ENCODE measurements at regions not wholly inside any gene's neighbourhood (a gene's known extent, or its start where the extent isn't known, plus 50 kb on each side); places are given as distances from the start of the nearest gene placed in this dataset.
A peak's percentile ranks its signal among the peaks of the same experiment; 100 is the strongest.

- TF ChIP-seq CTCF (conservative IDR thresholded peaks at IDR 0.05; ENCODE audit: low read length) (no peak), EZH2phosphoT487 (IDR thresholded peaks at IDR 0.05; ENCODE audit: borderline replicate concordance, low read depth, low read length) (no peak)
- Histone ChIP-seq H3K4me1 (ENCODE audit: insufficient read depth, low read length, poor library complexity, severe bottlenecking) (peaks cover 14% of the 10 kb centered on the region), H3K36me3 (ENCODE audit: insufficient read depth, low read length) (peaks cover 23% of the 10 kb centered on the region), H3K9me2 (ENCODE audit: insufficient read depth, low read length) (no peaks in the 10 kb centered on the region), H3K9me3 (ENCODE audit: low read length) (peaks cover 4% of the 10 kb centered on the region; the same call in 1 of the 2 replicates), H2AFZ (ENCODE audit: low read length) (no peak overlapping the region), H3K79me2 (ENCODE audit: insufficient read depth, low read depth, low read length) (no peaks in the 10 kb centered on the region), H4K20me1 (ENCODE audit: insufficient read depth, low read length) (no peaks in the 10 kb centered on the region), H3K4me3 (ENCODE audit: low read depth, low read length, poor library complexity, severe bottlenecking) (no peak overlapping the region), H3K27ac (ENCODE audit: low read depth, low read length, poor library complexity, severe bottlenecking) (no peak overlapping the region), H3K4me2 (ENCODE audit: low read length) (no peak overlapping the region; the same call in 1 of the 2 replicates)
- ChIA-PET CTCF (ENCODE audit: unreplicated experiment) (interaction anchor here (1.3 kb wide), 1 partner anchor 51 kb away, joined by 3 read pairs; no protein-coding TSS in a partner anchor), POLR2A (interaction anchor here (1.1 to 3.6 kb wide), 2 partner anchors 9 to 13 kb away, joined by 4 to 13 read pairs; no protein-coding TSS in a partner anchor)
- BruUV-seq (replicated peaks), result no TSS peak
- intact Hi-C loops (cut with micrococcal nuclease; ENCODE audit: unreplicated experiment), result loop anchor here (10.0 kb wide), 1 partner anchor 152 kb away; no protein-coding TSS in a partner anchor
- no peak for DNase-seq (ENCODE audit: low spot score)
Measured at GRCh38 chr7:47102331-47102841, 479.5 kb downstream of the TNS3 start.

- TF ChIP-seq EZH2phosphoT487 (IDR thresholded peaks at IDR 0.05; ENCODE audit: borderline replicate concordance, low read depth, low read length) (no peak), CTCF (conservative IDR thresholded peaks at IDR 0.05; ENCODE audit: low read length) (peak; percentile 88)
- H3K27ac ChIP-seq (ENCODE audit: low read depth, low read length, poor library complexity, severe bottlenecking), result no peak overlapping the region
- POLR2A ChIA-PET, result interaction anchor here (0.6 to 1.4 kb wide), 3 partner anchors 8 to 24 kb away, joined by 3 to 5 read pairs (median 3); no protein-coding TSS in a partner anchor
- DNase-seq (ENCODE audit: low spot score), result peak; percentile 56
- BruUV-seq (replicated peaks), result no TSS peak
- H3K9me2 ChIP-seq (ENCODE audit: insufficient read depth, low read length), result no peaks in the 10 kb centered on the region
- intact Hi-C loops (cut with micrococcal nuclease; ENCODE audit: unreplicated experiment), result loop anchor here (10.0 kb wide), 1 partner anchor 154 kb away; no protein-coding TSS in a partner anchor
- H2AFZ ChIP-seq (ENCODE audit: low read length), result no peak overlapping the region; the same call in 1 of the 2 replicates
- H3K4me1 ChIP-seq (ENCODE audit: insufficient read depth, low read length, poor library complexity, severe bottlenecking), result peaks cover 14% of the 10 kb centered on the region
- H4K20me1 ChIP-seq (ENCODE audit: insufficient read depth, low read length), result no peaks in the 10 kb centered on the region
- H3K4me2 ChIP-seq (ENCODE audit: low read length), result no peak overlapping the region
- H3K4me3 ChIP-seq (ENCODE audit: low read depth, low read length, poor library complexity, severe bottlenecking), result no peak overlapping the region
- CTCF ChIA-PET (ENCODE audit: unreplicated experiment), result interaction anchor here (0.6 to 1.3 kb wide), 2 partner anchors 14 to 81 kb away, joined by 3 to 5 read pairs; no protein-coding TSS in a partner anchor
- H3K36me3 ChIP-seq (ENCODE audit: insufficient read depth, low read length), result peaks cover 23% of the 10 kb centered on the region
- no peaks in the 10 kb centered on the region for H3K9me3 ChIP-seq (ENCODE audit: low read length)
- no peaks in the 10 kb centered on the region for H3K79me2 ChIP-seq (ENCODE audit: insufficient read depth, low read depth, low read length)
Measured at GRCh38 chr7:47100817-47101435, 481.0 kb downstream of the TNS3 start.
